HL-60 (cell line): ENCODE measurements at regions not wholly inside any gene's neighbourhood (a gene's known extent, or its start where the extent isn't known, plus 50 kb on each side); places are given as distances from the start of the nearest gene placed in this dataset.

Source experiments
- GABPA ChIP-seq: IDR thresholded peaks from 2 replicates; pipeline ENCODE4 v1.6.1; 2012; ENCODE audit warnings: low read depth
- POLR2AphosphoS5 ChIP-seq: IDR thresholded peaks from 2 replicates; pipeline ENCODE4 v1.6.1; 2012; ENCODE audit warnings: low read depth
- SPI1 ChIP-seq: IDR thresholded peaks from 2 replicates; pipeline ENCODE4 v1.6.1; 2012; ENCODE audit warnings: low read depth, mild to moderate bottlenecking, borderline replicate concordance
- TF ChIP-seq, protein P1 (sequence below): IDR thresholded peaks from one replicate; pipeline ENCODE4 v1.5.1; 2011; ENCODE audit warnings: low read length, control low read depth, inconsistent platforms; ENCODE audit not compliant: insufficient read depth
- TF ChIP-seq, protein P2 (sequence below): IDR thresholded peaks from 2 replicates; pipeline ENCODE4 v1.6.1; 2012; ENCODE audit warnings: low read depth; ENCODE audit not compliant: insufficient replicate concordance

DNA sequence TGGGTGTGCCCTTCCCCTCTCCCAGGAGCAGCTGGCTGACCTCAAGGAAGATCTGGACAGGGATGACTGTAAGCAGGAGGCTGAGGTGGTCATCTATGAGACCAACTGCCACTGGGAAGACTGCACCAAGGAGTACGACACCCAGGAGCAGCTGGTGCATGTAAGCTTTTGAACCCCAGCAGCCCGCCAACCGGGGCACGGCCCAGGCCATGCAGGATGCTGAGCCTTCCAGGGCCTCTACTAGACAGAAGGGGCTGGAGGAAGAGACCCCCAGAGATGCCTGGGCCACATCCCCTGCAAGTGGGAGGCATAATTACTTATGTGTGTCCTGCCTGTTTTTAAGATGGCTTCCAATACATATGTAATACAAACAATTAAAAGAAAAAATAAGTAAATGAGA, 239.3 kb downstream of the GLI2 start:
- TF ChIP-seq, protein P1, sequence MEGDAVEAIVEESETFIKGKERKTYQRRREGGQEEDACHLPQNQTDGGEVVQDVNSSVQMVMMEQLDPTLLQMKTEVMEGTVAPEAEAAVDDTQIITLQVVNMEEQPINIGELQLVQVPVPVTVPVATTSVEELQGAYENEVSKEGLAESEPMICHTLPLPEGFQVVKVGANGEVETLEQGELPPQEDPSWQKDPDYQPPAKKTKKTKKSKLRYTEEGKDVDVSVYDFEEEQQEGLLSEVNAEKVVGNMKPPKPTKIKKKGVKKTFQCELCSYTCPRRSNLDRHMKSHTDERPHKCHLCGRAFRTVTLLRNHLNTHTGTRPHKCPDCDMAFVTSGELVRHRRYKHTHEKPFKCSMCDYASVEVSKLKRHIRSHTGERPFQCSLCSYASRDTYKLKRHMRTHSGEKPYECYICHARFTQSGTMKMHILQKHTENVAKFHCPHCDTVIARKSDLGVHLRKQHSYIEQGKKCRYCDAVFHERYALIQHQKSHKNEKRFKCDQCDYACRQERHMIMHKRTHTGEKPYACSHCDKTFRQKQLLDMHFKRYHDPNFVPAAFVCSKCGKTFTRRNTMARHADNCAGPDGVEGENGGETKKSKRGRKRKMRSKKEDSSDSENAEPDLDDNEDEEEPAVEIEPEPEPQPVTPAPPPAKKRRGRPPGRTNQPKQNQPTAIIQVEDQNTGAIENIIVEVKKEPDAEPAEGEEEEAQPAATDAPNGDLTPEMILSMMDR = no peak
- TF ChIP-seq POLR2AphosphoS5 = no peak
- TF ChIP-seq, protein P2, sequence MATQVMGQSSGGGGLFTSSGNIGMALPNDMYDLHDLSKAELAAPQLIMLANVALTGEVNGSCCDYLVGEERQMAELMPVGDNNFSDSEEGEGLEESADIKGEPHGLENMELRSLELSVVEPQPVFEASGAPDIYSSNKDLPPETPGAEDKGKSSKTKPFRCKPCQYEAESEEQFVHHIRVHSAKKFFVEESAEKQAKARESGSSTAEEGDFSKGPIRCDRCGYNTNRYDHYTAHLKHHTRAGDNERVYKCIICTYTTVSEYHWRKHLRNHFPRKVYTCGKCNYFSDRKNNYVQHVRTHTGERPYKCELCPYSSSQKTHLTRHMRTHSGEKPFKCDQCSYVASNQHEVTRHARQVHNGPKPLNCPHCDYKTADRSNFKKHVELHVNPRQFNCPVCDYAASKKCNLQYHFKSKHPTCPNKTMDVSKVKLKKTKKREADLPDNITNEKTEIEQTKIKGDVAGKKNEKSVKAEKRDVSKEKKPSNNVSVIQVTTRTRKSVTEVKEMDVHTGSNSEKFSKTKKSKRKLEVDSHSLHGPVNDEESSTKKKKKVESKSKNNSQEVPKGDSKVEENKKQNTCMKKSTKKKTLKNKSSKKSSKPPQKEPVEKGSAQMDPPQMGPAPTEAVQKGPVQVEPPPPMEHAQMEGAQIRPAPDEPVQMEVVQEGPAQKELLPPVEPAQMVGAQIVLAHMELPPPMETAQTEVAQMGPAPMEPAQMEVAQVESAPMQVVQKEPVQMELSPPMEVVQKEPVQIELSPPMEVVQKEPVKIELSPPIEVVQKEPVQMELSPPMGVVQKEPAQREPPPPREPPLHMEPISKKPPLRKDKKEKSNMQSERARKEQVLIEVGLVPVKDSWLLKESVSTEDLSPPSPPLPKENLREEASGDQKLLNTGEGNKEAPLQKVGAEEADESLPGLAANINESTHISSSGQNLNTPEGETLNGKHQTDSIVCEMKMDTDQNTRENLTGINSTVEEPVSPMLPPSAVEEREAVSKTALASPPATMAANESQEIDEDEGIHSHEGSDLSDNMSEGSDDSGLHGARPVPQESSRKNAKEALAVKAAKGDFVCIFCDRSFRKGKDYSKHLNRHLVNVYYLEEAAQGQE = no peak
- TF ChIP-seq GABPA = no peak
- TF ChIP-seq SPI1 = no peak
